Sigmoid colon (tissue), 4 donors: ENCODE measurements at regions not wholly inside any gene's neighbourhood (a gene's known extent, or its start where the extent isn't known, plus 50 kb on each side); places are given as distances from the start of the nearest gene placed in this dataset.

ENCODE experiments used
- EP300 ChIP-seq, 4 donors: sonication (generic); formaldehyde crosslinking; IDR thresholded peaks; one replicate each; pipeline ENCODE4 v1.6.1; 2017; ENCODE audit warnings: antibody characterized with exemption in 4 of 4
- TF ChIP-seq, protein P1 (sequence below), 4 experiments: fragments of 450-650 bp in 3 of 4; fragments of 200-600 bp in 1 of 4; IDR thresholded peaks; one replicate each; pipeline ENCODE4 v1.5.1; 2016 to 2019; ENCODE audit warnings: antibody characterized with exemption in 4 of 4, mild to moderate bottlenecking in 3 of 4, moderate library complexity in 2 of 4

DNA sequence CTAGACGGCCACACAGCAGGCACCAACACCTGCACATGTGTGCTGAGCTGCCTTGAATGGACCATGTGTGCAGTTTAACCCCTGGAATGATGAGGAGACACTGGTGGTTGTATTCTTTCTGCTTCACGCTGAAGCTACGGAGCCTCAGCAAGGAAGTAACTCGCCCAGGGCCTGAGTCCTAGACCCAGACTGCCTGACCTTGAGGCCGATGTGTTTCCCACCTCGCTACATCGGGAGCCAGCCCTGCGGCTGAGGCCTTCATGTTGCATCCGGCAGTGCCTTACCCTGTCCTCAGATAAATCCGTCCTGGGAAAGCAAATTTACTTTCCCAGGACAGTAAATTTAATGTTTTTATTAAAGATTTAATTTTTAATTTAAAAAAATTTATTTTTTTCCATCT, 110.0 kb upstream of the MTHFD1L start:
- TF ChIP-seq, protein P1, sequence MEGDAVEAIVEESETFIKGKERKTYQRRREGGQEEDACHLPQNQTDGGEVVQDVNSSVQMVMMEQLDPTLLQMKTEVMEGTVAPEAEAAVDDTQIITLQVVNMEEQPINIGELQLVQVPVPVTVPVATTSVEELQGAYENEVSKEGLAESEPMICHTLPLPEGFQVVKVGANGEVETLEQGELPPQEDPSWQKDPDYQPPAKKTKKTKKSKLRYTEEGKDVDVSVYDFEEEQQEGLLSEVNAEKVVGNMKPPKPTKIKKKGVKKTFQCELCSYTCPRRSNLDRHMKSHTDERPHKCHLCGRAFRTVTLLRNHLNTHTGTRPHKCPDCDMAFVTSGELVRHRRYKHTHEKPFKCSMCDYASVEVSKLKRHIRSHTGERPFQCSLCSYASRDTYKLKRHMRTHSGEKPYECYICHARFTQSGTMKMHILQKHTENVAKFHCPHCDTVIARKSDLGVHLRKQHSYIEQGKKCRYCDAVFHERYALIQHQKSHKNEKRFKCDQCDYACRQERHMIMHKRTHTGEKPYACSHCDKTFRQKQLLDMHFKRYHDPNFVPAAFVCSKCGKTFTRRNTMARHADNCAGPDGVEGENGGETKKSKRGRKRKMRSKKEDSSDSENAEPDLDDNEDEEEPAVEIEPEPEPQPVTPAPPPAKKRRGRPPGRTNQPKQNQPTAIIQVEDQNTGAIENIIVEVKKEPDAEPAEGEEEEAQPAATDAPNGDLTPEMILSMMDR (IDR thresholded peaks at IDR 0.05): no peak
- no peak for TF ChIP-seq EP300 (IDR thresholded peaks at IDR 0.05)
